Retinal pigment epithelial cell (primary cell): ENCODE measurements at regions not wholly inside any gene's neighbourhood (a gene's known extent, or its start where the extent isn't known, plus 50 kb on each side); places are given as distances from the start of the nearest gene placed in this dataset.

Experiments used
- DNase-seq: peaks from one replicate; pipeline ENCODE4 v3.0.0-alpha.2; 2010; ENCODE audit warnings: low read depth
- H3K4me3 ChIP-seq: 2 replicates; pipeline ENCODE4 v1.5.1; 2011; ENCODE audit warnings: mild to moderate bottlenecking, low read length, control low read depth, moderate library complexity
- TF ChIP-seq, protein P1 (sequence below): conservative IDR thresholded peaks from 2 replicates; pipeline ENCODE4 v1.5.1; 2011; ENCODE audit warnings: low read depth, low read length, control low read depth, inconsistent platforms

GRCh38 chr2:144310889-144311608 is 208.9 kb downstream of the ZEB2 start:
- TF ChIP-seq, protein P1, sequence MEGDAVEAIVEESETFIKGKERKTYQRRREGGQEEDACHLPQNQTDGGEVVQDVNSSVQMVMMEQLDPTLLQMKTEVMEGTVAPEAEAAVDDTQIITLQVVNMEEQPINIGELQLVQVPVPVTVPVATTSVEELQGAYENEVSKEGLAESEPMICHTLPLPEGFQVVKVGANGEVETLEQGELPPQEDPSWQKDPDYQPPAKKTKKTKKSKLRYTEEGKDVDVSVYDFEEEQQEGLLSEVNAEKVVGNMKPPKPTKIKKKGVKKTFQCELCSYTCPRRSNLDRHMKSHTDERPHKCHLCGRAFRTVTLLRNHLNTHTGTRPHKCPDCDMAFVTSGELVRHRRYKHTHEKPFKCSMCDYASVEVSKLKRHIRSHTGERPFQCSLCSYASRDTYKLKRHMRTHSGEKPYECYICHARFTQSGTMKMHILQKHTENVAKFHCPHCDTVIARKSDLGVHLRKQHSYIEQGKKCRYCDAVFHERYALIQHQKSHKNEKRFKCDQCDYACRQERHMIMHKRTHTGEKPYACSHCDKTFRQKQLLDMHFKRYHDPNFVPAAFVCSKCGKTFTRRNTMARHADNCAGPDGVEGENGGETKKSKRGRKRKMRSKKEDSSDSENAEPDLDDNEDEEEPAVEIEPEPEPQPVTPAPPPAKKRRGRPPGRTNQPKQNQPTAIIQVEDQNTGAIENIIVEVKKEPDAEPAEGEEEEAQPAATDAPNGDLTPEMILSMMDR = no peak

GRCh38 chr2:144310484-144310883 is 209.4 kb downstream of the ZEB2 start:
- TF ChIP-seq, protein P1 = no peak
- DNase-seq = no peak
- H3K4me3 ChIP-seq = no peak overlapping the region

More at GRCh38 chr2:144310889-144311608, 208.9 kb downstream of the ZEB2 start:
- H3K4me3 ChIP-seq = no peak overlapping the region
- no peak for DNase-seq

DNA sequence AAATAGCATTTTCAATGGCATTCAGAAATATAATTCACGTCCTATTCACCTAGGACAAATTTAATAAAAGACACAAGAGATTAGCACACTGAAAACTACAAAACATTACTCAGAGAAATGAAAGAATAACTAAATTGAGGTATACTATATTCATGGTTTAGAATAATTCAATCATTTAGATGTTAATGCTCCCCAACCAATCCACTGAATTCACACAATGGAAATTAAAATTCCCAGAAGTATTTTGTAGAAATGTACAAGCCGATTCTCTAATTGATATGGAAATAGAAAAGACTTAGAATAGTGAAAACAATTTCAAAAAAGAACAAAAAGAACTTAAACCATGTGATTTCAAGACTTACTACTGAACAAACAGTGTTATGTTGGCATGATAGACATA is 212.2 kb downstream of the ZEB2 start:
- TF ChIP-seq, protein P1 = no peak
- DNase-seq = no peak
- H3K4me3 ChIP-seq = no peak overlapping the region

- no peak for DNase-seq
- H3K4me3 ChIP-seq = no peak overlapping the region
- TF ChIP-seq, protein P1 = no peak
Measured at GRCh38 chr2:144304202-144304601, 215.7 kb downstream of the ZEB2 start.

- TF ChIP-seq, protein P1 = no peak
- H3K4me3 ChIP-seq = no peak overlapping the region
- no peak for DNase-seq
Measured at GRCh38 chr2:144300632-144301031, 219.3 kb downstream of the ZEB2 start.

DNA sequence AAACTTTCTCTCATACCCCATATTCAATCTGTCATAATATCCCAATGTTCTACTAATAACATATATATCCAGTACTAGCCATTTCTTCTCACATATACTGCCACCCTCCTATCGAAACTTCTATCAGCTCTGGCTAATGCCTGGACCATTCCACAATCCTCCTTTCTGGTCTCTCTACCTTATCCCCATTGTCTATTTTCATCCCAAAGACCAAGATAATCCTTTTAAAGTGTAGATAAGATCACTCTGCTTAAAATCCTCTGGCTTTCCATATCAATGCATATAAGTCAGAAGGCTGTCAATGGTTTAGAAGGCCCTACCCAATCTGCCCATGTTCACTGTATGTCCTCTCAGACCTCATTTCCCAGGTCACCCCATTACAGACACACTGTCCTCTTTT is 229.6 kb downstream of the ZEB2 start:
- no peak overlapping the region for H3K4me3 ChIP-seq
- TF ChIP-seq, protein P1 = no peak
- DNase-seq = no peak

GRCh38 chr2:144288438-144288837 is 231.5 kb downstream of the ZEB2 start:
- DNase-seq = no peak
- H3K4me3 ChIP-seq = no peak overlapping the region
- TF ChIP-seq, protein P1 = no peak
